Endothelial cell (in vitro differentiated cells): ENCODE measurements at regions not wholly inside any gene's neighbourhood (a gene's known extent, or its start where the extent isn't known, plus 50 kb on each side); places are given as distances from the start of the nearest gene placed in this dataset.

Source experiments
- DNase-seq: peaks from one replicate; pipeline ENCODE4 v3.0.0; 2021; ENCODE audit warnings: low spot score
- H3K27ac Mint-ChIP-seq: one replicate; pipeline ENCODE4 v1.8.0; 2021; ENCODE audit warnings: mixed read lengths, inconsistent platforms; ENCODE audit not compliant: unreplicated experiment
- H3K27me3 Mint-ChIP-seq: one replicate; pipeline ENCODE4 v1.8.0; 2021; ENCODE audit warnings: mild to moderate bottlenecking, moderate library complexity, mixed read lengths, inconsistent platforms; ENCODE audit not compliant: unreplicated experiment
- H3K36me3 Mint-ChIP-seq: one replicate; pipeline ENCODE4 v1.8.0; 2021; ENCODE audit warnings: mild to moderate bottlenecking, low read depth, mixed read lengths, inconsistent platforms; ENCODE audit not compliant: unreplicated experiment
- H3K4me1 Mint-ChIP-seq: one replicate; pipeline ENCODE4 v1.8.0; 2021; ENCODE audit warnings: mild to moderate bottlenecking, mixed read lengths, inconsistent platforms; ENCODE audit not compliant: unreplicated experiment
- H3K4me3 Mint-ChIP-seq: one replicate; pipeline ENCODE4 v1.8.0; 2021; ENCODE audit warnings: mild to moderate bottlenecking, mixed read lengths, inconsistent platforms; ENCODE audit not compliant: unreplicated experiment
- H3K9me3 Mint-ChIP-seq: one replicate; pipeline ENCODE4 v1.8.0; 2021; ENCODE audit warnings: mixed read lengths, inconsistent platforms; ENCODE audit not compliant: unreplicated experiment
- TF ChIP-seq, protein P1 (sequence below): fragments of 200-600 bp; sonication (generic); IDR thresholded peaks from one replicate; pipeline ENCODE4 v1.5.0; 2021; ENCODE audit warnings: antibody characterized with exemption; ENCODE audit not compliant: unreplicated experiment

DNA sequence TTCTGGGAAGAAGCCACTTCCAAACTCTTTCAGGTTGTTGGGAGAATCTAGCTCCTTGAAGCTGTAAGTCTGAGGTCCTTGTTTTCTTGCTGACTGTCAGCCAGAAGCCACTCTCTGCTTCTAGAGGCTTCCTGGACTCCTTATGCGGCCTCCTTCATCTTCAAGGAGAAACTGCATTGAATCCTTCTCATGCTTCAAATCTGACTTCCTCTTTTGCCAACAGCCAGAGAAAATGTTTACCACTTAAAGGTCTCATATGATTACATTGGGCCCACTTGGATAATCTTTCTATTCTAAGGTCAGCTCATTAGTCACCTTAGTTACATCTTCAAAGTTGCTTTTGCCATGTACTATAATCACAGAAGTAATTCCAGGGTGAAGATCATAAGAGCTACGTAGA is 327.0 kb downstream of the HNRNPD start:
- H3K9me3 Mint-ChIP-seq, result no peaks in the 10 kb centered on the region
- H3K27me3 Mint-ChIP-seq, result peaks cover 5% of the 10 kb centered on the region
- H3K4me1 Mint-ChIP-seq, result peaks cover 6% of the 10 kb centered on the region
- no peak overlapping the region for H3K4me3 Mint-ChIP-seq
- H3K36me3 Mint-ChIP-seq, result no peaks in the 10 kb centered on the region
- no peak for DNase-seq
- H3K27ac Mint-ChIP-seq, result no peak overlapping the region
- TF ChIP-seq, protein P1, sequence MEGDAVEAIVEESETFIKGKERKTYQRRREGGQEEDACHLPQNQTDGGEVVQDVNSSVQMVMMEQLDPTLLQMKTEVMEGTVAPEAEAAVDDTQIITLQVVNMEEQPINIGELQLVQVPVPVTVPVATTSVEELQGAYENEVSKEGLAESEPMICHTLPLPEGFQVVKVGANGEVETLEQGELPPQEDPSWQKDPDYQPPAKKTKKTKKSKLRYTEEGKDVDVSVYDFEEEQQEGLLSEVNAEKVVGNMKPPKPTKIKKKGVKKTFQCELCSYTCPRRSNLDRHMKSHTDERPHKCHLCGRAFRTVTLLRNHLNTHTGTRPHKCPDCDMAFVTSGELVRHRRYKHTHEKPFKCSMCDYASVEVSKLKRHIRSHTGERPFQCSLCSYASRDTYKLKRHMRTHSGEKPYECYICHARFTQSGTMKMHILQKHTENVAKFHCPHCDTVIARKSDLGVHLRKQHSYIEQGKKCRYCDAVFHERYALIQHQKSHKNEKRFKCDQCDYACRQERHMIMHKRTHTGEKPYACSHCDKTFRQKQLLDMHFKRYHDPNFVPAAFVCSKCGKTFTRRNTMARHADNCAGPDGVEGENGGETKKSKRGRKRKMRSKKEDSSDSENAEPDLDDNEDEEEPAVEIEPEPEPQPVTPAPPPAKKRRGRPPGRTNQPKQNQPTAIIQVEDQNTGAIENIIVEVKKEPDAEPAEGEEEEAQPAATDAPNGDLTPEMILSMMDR, result no peak

DNA sequence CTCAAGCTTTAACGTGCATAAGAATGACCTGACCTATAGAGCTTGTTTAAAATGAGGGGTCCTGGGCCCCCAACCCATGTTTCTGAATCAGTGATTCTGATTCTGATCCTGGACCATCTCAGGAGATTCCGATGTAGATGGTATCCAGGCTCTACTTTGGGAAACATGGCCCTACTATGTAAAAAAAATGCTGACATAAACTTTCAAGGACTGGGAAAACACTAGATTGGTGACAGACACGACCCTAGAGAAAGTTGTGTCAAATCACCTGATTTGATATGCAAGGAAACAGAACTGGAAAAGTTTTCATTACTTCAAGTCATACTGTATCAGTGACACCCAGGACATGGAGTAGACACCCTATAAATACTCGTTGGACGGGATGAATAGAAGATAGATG is 328.5 kb downstream of the HNRNPD start:
- TF ChIP-seq, protein P1, result no peak
- no peaks in the 10 kb centered on the region for H3K9me3 Mint-ChIP-seq
- no peak for DNase-seq
- peaks cover 5% of the 10 kb centered on the region for H3K27me3 Mint-ChIP-seq
- H3K27ac Mint-ChIP-seq, result no peak overlapping the region
- peaks cover 6% of the 10 kb centered on the region for H3K4me1 Mint-ChIP-seq
- peak overlapping the region; percentile 40 for H3K4me3 Mint-ChIP-seq
- no peaks in the 10 kb centered on the region for H3K36me3 Mint-ChIP-seq

DNA sequence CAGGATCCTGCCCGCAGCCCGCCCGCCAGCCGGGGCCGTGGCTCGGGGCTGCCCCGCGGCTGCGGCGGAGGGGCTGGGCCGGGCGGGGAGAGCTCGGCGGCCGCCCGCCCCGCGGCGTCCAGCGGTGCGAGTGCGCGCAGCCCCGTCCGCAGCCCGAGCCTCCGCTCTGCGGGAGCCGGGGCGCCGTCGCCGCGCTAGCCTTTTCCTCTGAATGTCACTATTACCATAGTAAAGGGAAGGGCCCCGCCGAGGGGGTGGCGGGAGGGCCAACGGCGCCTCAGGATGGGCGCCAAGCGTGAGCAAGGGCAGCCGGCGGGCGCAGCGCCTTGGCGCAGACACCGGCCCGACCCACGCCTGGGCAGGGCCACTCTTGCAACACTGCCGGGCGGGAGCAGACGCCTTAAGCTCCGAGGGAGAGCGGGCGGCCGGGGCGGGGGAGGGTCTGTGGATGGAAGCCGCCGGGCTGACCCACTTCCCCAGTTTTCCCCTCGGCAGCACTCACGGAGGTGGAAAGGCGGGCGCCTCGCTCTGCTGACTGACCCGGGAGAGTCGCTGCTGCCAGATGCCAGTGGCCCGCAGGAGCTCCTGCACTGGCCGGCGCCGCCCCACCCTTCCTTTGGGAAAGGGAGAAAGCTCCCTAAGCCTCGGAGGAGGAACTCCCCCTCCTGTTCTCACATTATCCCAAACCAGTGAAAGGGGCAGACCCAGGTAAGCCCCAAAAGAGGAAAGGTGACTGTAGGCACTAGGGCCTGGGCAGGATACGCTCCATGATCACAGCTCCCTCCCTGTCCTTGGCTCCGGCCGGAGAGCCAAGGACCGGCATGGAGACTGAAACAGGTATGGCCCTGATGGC is 329.4 kb downstream of the HNRNPD start:
- H3K9me3 Mint-ChIP-seq, result no peaks in the 10 kb centered on the region
- TF ChIP-seq, protein P1, result no peak
- DNase-seq, result peak; percentile 33
- H3K4me3 Mint-ChIP-seq, result peak overlapping the region; percentile 65
- H3K36me3 Mint-ChIP-seq, result no peaks in the 10 kb centered on the region
- no peak overlapping the region for H3K27ac Mint-ChIP-seq
- peaks cover 5% of the 10 kb centered on the region for H3K27me3 Mint-ChIP-seq
- H3K4me1 Mint-ChIP-seq, result peaks cover 6% of the 10 kb centered on the region

DNA sequence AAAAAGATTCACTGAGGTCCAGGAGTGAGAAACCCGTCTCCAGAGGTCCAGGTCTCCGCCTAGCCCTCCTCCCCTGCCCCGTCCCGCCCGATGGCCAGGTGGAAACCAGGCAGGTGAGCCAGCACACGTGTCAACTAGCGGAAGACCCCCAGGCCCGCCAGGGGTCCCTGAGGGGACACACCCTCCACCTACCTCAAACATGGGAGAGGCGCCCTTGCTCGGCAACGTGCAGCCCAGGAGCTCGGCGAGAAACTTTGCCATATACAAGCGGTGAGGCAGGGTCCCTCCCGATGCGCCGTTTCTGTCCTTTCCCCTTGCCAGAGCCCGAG is 330.0 kb downstream of the HNRNPD start:
- Mint-ChIP-seq H3K4me3 (peak overlapping the region; percentile 85), H3K9me3 (no peaks in the 10 kb centered on the region), H3K4me1 (peaks cover 6% of the 10 kb centered on the region), H3K36me3 (no peaks in the 10 kb centered on the region), H3K27me3 (peaks cover 5% of the 10 kb centered on the region), H3K27ac (no peak overlapping the region)
- no peak for DNase-seq
- TF ChIP-seq, protein P1, result no peak

DNA sequence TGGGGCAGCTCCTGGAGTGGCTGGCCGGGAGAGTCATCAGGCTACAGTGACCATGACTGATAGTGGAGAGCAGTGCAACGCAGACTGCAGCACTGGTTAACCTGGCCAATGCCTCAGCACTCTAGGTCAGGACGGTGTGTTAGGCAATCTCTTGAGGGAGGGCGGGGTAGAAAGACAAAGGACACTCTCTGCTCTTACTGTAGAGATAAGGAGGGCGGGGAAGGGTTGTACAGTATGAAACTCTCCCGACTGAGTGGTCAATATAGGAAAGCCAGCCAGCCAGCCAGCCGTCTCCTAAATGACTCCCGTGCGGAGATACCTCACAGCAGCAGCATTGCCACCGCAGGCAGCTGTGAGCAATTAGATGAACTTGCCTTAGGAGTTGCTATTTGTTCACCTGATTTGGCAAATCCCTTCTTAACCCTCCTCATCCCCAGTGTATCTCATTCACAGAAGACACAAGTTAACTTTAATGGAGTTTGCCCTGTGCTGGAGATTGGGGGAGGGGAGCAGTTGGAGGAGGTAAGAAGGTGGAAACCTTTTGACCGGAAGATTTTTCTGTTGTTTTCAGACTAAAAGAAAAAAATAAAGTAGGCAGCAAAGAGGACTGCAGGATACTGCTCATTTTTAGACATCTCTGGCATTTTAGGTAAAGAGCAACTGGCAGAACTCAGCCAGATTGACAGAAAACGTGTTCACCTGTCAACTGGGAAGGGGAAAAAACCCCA is 330.5 kb downstream of the HNRNPD start:
- Mint-ChIP-seq H3K4me3 (peak overlapping the region; percentile 85), H3K9me3 (no peaks in the 10 kb centered on the region), H3K27me3 (peaks cover 5% of the 10 kb centered on the region), H3K4me1 (peaks cover 6% of the 10 kb centered on the region), H3K36me3 (no peaks in the 10 kb centered on the region), H3K27ac (no peak overlapping the region)
- TF ChIP-seq, protein P1, result no peak
- peak; percentile 8 for DNase-seq
